ENCODE measurements at regions not wholly inside any gene's neighbourhood (a gene's known extent, or its start where the extent isn't known, plus 50 kb on each side); places are given as distances from the start of the nearest gene placed in this dataset.

GRCh38 chr5:120083851-120084542 is 380.1 kb upstream of the PRR16 start:
- TF ChIP-seq GATA1 (IDR thresholded peaks at IDR 0.05; ENCODE audit: low read depth, low read length) (no peak), POLR2A (IDR thresholded peaks at IDR 0.05; ENCODE audit: low read length) (no peak)
- DNase-seq, result no peak

DNA sequence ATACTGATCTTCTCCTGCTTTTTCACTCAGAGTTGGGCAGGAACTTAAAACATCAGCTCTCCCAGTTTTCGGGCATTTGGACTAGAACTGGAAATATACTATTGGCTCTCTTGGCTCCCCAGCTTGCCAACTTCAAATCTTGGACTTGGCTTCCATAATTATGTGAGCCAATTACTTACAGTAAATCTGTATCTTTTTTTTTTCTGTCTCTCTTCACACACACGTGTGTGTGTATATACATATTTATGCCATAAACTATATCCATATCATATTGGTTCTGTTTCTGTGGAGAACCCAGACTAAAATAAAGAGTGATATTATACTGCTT is 379.6 kb upstream of the PRR16 start:
- no peak for DNase-seq
- TF ChIP-seq POLR2A (IDR thresholded peaks at IDR 0.05; ENCODE audit: low read length) (no peak), GATA1 (IDR thresholded peaks at IDR 0.05; ENCODE audit: low read depth, low read length) (no peak)

- TF ChIP-seq GATA1 (IDR thresholded peaks at IDR 0.05; ENCODE audit: low read depth, low read length) (no peak), POLR2A (IDR thresholded peaks at IDR 0.05; ENCODE audit: low read length) (no peak)
- no peak for DNase-seq
These were observed 378.0 kb upstream of the PRR16 start for GRCh38 chr5:120086081-120086480.

DNA sequence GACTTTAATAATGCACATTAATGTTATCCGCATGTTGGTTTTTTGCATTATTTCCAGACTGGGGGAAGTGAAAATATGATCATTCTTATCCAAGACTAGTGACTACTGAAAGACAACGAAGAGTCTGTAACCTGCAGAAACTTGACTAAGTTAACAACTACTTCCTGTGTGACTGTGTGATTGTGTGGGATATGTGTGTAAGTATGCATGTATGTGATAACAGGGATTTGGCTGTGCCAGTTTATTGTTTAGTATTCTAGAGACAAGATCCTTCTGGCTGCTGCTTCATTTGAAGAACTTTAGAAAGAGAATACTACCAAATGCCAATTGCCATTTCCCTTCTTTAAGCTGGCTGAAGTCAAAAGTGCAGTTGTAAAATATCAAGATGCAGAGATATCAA is 375.7 kb upstream of the PRR16 start:
- no peak for DNase-seq
- no peak for TF ChIP-seq GATA1 (IDR thresholded peaks at IDR 0.05; ENCODE audit: low read depth, low read length)
- no peak for TF ChIP-seq POLR2A (IDR thresholded peaks at IDR 0.05; ENCODE audit: low read length)

DNA sequence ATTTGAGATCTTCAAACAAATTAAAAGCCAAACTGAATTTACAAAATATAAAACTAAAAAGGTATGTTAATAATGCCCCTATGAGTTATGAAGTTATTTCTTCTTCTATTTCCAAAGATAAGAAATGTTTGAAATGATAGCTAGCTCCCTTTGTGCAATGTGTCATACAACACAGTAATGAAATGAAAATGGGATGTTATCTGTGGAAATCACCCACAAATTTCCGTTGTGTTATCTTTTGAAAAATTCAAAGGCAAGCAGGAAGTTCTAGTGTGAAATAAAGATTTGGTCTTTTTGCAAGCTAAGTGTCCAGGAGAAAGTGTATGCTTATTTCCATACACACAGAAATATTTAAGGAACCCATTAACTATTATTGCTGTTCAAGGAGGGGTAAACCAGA is 375.3 kb upstream of the PRR16 start:
- DNase-seq, result peak in 1 of 2 experiments; percentile 3
- TF ChIP-seq POLR2A (IDR thresholded peaks at IDR 0.05; ENCODE audit: low read length) (no peak), GATA1 (IDR thresholded peaks at IDR 0.05; ENCODE audit: low read depth, low read length) (no peak)

GRCh38 chr5:120091376-120091948 is 372.6 kb upstream of the PRR16 start:
- no peak for TF ChIP-seq POLR2A (IDR thresholded peaks at IDR 0.05; ENCODE audit: low read length)
- no peak for TF ChIP-seq GATA1 (IDR thresholded peaks at IDR 0.05; ENCODE audit: low read depth, low read length)
- no peak for DNase-seq

- DNase-seq, result no peak
- TF ChIP-seq POLR2A (IDR thresholded peaks at IDR 0.05; ENCODE audit: low read length) (no peak), GATA1 (IDR thresholded peaks at IDR 0.05; ENCODE audit: low read depth, low read length) (no peak)
These were observed 371.5 kb upstream of the PRR16 start for GRCh38 chr5:120092649-120093048.

DNA sequence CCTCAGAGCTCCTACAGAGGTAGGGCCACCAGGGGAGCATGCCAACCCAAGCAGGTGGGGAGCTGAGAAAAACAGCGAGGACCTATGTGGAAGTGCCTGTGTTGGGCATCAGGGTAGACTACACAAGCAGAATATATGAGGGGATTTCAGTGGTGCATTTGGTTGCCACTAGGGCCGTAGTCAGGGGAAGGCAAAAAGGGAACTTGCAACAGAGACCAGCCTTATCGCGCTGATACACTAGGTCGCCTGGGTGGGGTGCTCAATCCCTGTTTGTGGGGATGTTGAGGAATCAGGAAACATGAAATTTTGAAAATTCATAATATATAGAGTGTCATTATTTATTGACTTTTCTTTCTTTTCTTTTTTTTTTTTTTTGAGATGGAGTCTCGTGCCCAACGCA is 370.9 kb upstream of the PRR16 start:
- TF ChIP-seq GATA1 (IDR thresholded peaks at IDR 0.05; ENCODE audit: low read depth, low read length) (no peak), POLR2A (IDR thresholded peaks at IDR 0.05; ENCODE audit: low read length) (no peak)
- DNase-seq, result peak; percentile 13 to 16

DNA sequence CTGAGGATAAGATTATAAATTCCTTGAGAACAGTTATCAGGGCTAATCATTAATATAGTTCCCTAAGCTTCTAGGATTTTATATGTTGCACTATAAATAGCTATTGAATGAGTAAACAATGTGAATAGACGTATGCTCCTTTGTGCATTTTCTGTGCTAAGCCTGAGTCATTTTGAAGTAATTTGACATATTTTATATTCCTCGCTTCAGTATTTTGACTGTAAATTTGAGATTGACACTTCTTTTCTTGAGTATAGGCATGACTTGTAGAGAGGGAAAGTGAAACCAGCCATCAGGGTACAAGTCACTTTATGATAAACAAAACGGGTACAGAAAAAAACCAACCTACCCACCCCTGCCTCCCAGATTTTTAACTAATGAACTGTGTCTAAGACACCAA is 367.7 kb upstream of the PRR16 start:
- TF ChIP-seq GATA1 (IDR thresholded peaks at IDR 0.05; ENCODE audit: low read depth, low read length) (no peak), POLR2A (IDR thresholded peaks at IDR 0.05; ENCODE audit: low read length) (no peak)
- DNase-seq, result no peak

DNA sequence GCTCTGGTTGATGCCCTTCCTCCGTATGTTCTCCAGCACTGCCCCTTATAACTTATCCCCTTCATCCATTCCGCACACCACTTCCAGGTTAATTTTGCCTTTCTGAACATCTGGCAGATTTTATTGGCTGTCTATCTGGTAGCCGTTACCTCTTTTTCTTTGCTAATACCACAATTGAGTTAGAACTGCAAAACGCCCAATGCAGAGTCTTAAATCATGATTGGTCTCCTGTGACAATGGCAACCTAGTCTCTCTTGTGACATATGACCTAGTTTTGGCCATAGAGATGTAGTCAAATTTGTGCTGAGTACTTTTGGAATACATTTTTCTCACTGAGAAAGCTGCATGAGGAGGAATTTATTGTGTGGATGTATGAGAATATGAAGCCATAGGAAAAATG is 365.7 kb upstream of the PRR16 start:
- no peak for DNase-seq
- TF ChIP-seq GATA1 (IDR thresholded peaks at IDR 0.05; ENCODE audit: low read depth, low read length) (no peak), POLR2A (IDR thresholded peaks at IDR 0.05; ENCODE audit: low read length) (no peak)

DNA sequence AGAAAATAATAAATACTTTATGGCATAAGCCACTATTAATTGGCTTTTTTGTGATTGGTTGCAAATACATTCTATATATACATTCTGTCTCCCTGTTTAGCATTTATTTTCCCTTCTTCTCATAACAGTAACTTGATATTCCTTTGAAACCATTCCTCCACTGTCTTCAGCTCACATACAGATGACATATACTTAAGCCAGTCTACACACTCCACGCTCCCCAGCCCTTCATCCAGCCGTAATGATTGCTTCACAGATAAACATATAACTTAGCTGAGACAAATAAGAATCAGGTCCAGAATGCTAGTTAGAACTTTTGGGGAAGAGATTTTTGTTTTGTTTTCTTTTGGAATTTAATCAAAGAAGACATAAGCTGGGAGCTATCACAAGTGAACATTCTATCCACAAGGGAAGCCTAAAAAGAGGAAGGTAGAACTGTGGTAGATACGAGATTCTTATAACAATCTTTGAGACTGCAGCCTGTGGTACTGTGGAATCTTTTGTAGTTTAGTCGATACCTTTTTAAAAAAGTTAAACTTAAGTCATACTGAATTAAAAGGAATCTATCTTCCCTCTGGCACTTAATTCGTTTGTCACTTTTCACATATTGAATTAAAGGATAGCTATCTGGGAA is 365.1 kb upstream of the PRR16 start:
- no peak for TF ChIP-seq GATA1 (IDR thresholded peaks at IDR 0.05; ENCODE audit: low read depth, low read length)
- no peak for TF ChIP-seq POLR2A (IDR thresholded peaks at IDR 0.05; ENCODE audit: low read length)
- DNase-seq, result no peak

DNA sequence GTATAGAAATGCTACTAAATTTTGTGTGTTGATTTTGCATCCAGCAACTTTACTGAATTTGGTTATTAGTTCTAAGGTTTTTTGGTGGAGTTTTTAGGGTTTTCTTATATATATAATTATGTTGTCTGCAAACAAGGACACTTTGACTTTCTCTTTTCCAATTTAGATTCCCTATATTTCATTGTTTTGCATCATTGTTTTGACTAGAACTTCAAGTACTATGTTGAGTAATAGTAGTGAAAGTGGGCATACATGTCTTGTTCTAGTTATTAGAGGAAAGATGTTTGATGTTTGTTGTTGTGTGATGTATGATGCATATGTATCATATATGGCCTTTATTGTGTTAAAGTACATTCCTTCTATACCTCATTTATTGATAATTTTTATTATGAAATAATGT is 362.3 kb upstream of the PRR16 start:
- no peak for DNase-seq
- TF ChIP-seq POLR2A (IDR thresholded peaks at IDR 0.05; ENCODE audit: low read length), result no peak

GRCh38 chr5:120103495-120103894 is 360.6 kb upstream of the PRR16 start:
- no peak for DNase-seq
- TF ChIP-seq GATA1 (IDR thresholded peaks at IDR 0.05; ENCODE audit: low read depth, low read length) (no peak), POLR2A (IDR thresholded peaks at IDR 0.05; ENCODE audit: low read length) (no peak)

GRCh38 chr5:120106912-120107525 is 357.1 kb upstream of the PRR16 start:
- DNase-seq, result no peak
- TF ChIP-seq GATA1 (IDR thresholded peaks at IDR 0.05; ENCODE audit: low read depth, low read length) (no peak), POLR2A (IDR thresholded peaks at IDR 0.05; ENCODE audit: low read length) (no peak)

All from erythroblast (primary cell).